Esophagus muscularis mucosa (tissue), 4 donors: ENCODE measurements at regions not wholly inside any gene's neighbourhood (a gene's known extent, or its start where the extent isn't known, plus 50 kb on each side); places are given as distances from the start of the nearest gene placed in this dataset.

Experiments used
- DNase-seq: peaks from one replicate; pipeline ENCODE4 v3.0.0-alpha.2; 2017; ENCODE audit errors: extremely low spot score
- H3K27ac ChIP-seq, 4 donors: fragments of 200-600 bp; sonication (generic); replicated peaks in 1 of 4; 1 replicate in 3 of 4; 2 replicates in 1 of 4; pipeline ENCODE4 v1.5.1; 2016 to 2019; ENCODE audit warnings: mild to moderate bottlenecking in 1 of 4
- H3K27me3 ChIP-seq, 4 donors: fragments of 200-600 bp; sonication (generic); one replicate each; pipeline versions ENCODE4 v1.5.1 to v1.6.0; 2016 to 2019
- H3K36me3 ChIP-seq, 4 donors: fragments of 200-600 bp; sonication (generic); one replicate each; pipeline ENCODE4 v1.5.1; 2016 to 2019
- H3K4me1 ChIP-seq, 4 donors: fragments of 200-600 bp; sonication (generic); one replicate each; pipeline ENCODE4 v1.5.1; 2016 to 2019
- H3K4me3 ChIP-seq, 4 donors: fragments of 200-600 bp; sonication (generic); 1 replicate in 2 of 4; 2 replicates in 2 of 4; pipeline ENCODE4 v1.5.1; 2016 to 2019; ENCODE audit warnings: mild to moderate bottlenecking in 4 of 4, moderate library complexity in 1 of 4
- H3K9me3 ChIP-seq, 4 donors: fragments of 200-600 bp; sonication (generic); 1 replicate in 3 of 4; 2 replicates in 1 of 4; pipeline ENCODE4 v1.5.1; 2016 to 2019
- EP300 ChIP-seq: sonication (generic); formaldehyde crosslinking; IDR thresholded peaks from one replicate; pipeline ENCODE4 v1.6.1; 2017; ENCODE audit warnings: antibody characterized with exemption
- POLR2A ChIP-seq: fragments of 450-650 bp; IDR thresholded peaks from one replicate; pipeline ENCODE4 v1.6.1; 2017; ENCODE audit warnings: antibody characterized with exemption, moderate library complexity, mild to moderate bottlenecking, low read depth
- POLR2AphosphoS5 ChIP-seq, 2 donors: sonication (generic); formaldehyde crosslinking; IDR thresholded peaks; one replicate each; pipeline ENCODE4 v1.6.1; 2017; ENCODE audit warnings: antibody characterized with exemption in 2 of 2
- WGBS: methylation state at CpG from one replicate; pipeline ENCODE4 v1.1.5; 2018; 5-methylcytosine and 5-hydroxymethylcytosine counted together
- intact Hi-C: fragments of 100-400 bp; cut with DNase I; formaldehyde crosslinking; loops from one replicate; pipeline ENCODE4 v1.15.1; 2023
- TF ChIP-seq, protein P1 (sequence below), 3 experiments: fragments of 200-600 bp in 2 of 3; fragments of 450-650 bp in 1 of 3; sonication (generic) in 2 of 3; IDR thresholded peaks; one replicate each; pipeline ENCODE4 v1.5.1; 2017 to 2019; ENCODE audit warnings: antibody characterized with exemption in 3 of 3, mild to moderate bottlenecking in 2 of 3, moderate library complexity in 1 of 3

DNA sequence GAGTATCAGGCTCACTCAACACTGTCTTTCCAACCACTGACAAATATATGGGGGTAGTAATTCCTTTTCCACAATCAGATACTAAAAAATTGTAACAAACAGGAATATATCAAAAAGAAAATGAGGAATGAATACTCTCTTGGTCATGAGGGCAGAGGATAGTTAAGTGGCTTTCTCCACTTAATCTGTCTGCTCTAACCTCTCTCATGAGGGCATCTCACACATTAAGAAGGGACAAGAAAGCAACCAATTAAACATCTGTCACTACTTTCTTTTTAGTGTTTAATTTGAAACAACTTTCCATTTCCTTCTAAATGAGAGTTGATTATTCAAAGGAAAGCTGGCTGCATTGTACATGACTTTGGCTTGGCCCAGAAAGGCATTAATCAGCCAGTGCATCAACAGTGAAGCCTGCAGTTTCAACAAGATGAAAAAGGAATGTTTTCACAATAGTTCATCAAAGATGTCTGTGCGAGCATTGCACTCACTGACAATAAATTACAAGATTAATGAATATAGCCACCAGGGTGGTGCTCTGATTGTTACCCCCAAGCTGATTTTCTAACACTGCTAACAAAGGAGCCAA is 142.0 kb downstream of the SEC23A start:
- no peak for DNase-seq
- WGBS: 23% methylated on average over 1 of the region's 1 CpG
- Histone ChIP-seq H3K4me3 (no peak overlapping the region), H3K4me1 (peaks cover 0 to 14% (median 0%) of the 10 kb centered on the region in 4 donors), H3K27me3 (no peaks in the 10 kb centered on the region), H3K9me3 (no peaks in the 10 kb centered on the region), H3K36me3 (no peaks in the 10 kb centered on the region), H3K27ac (no peak overlapping the region)
- intact Hi-C loops: no loop called here
- TF ChIP-seq POLR2A (no peak), POLR2AphosphoS5 (IDR thresholded peaks at IDR 0.05) (no peak), EP300 (no peak)
- TF ChIP-seq, protein P1, sequence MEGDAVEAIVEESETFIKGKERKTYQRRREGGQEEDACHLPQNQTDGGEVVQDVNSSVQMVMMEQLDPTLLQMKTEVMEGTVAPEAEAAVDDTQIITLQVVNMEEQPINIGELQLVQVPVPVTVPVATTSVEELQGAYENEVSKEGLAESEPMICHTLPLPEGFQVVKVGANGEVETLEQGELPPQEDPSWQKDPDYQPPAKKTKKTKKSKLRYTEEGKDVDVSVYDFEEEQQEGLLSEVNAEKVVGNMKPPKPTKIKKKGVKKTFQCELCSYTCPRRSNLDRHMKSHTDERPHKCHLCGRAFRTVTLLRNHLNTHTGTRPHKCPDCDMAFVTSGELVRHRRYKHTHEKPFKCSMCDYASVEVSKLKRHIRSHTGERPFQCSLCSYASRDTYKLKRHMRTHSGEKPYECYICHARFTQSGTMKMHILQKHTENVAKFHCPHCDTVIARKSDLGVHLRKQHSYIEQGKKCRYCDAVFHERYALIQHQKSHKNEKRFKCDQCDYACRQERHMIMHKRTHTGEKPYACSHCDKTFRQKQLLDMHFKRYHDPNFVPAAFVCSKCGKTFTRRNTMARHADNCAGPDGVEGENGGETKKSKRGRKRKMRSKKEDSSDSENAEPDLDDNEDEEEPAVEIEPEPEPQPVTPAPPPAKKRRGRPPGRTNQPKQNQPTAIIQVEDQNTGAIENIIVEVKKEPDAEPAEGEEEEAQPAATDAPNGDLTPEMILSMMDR (IDR thresholded peaks at IDR 0.05): no peak

DNA sequence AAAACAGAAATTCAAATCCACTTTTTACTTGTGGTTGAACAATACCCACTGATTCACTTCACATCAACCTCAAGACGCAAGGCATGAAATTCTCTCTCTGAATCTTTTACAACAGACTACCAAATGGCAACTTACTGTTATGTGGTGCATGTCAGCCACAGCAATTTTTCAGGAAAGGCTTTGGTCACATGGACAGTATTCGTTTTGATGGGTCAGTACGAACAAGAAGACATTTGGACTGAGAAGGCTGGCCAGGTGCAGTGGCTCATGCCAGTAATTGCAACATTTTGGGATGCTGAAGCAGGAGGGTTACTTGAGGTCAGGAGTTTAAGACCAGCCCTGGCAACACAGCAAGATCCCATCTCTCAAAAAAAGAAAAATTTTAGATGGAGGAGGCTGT is 144.0 kb downstream of the SEC23A start:
- no peak for DNase-seq
- Histone ChIP-seq H3K4me3 (no peak overlapping the region), H3K4me1 (peaks cover 0 to 14% (median 0%) of the 10 kb centered on the region in 4 donors), H3K27ac (no peak overlapping the region), H3K9me3 (no peaks in the 10 kb centered on the region), H3K27me3 (no peaks in the 10 kb centered on the region), H3K36me3 (no peaks in the 10 kb centered on the region)
- intact Hi-C loops: no loop called here
- 76% methylated on average over 3 of the region's 3 CpGs for WGBS
- TF ChIP-seq, protein P1 (IDR thresholded peaks at IDR 0.05): no peak
- TF ChIP-seq EP300: no peak

DNA sequence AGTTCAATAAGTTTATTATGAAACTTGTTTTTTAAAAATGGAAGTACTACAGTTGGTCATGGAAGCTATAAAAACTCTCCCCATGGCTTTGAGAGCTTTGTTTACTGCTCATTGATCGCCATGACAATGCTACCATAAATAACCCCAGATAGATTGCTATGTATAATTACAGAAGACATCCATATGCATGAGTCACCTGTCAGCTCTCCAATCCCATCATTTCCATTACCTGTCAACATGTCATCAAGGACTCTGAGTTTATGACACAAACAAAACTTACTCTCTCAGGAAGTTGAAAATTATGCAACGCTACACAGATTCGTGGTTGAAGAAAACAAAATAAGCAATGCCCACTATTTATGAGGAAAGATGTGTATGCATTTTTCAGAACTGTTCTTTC is 144.4 kb downstream of the SEC23A start:
- no peak for TF ChIP-seq POLR2AphosphoS5 (IDR thresholded peaks at IDR 0.05)
- TF ChIP-seq POLR2A: no peak
- WGBS: 69% methylated on average over 3 of the region's 3 CpGs
- H3K36me3 ChIP-seq: no peaks in the 10 kb centered on the region
- peaks cover 0 to 14% (median 0%) of the 10 kb centered on the region in 4 donors for H3K4me1 ChIP-seq
- no peaks in the 10 kb centered on the region for H3K9me3 ChIP-seq
- DNase-seq: no peak
- H3K27ac ChIP-seq: no peak overlapping the region
- intact Hi-C loops: no loop called here
- no peak overlapping the region for H3K4me3 ChIP-seq
- no peaks in the 10 kb centered on the region for H3K27me3 ChIP-seq

DNA sequence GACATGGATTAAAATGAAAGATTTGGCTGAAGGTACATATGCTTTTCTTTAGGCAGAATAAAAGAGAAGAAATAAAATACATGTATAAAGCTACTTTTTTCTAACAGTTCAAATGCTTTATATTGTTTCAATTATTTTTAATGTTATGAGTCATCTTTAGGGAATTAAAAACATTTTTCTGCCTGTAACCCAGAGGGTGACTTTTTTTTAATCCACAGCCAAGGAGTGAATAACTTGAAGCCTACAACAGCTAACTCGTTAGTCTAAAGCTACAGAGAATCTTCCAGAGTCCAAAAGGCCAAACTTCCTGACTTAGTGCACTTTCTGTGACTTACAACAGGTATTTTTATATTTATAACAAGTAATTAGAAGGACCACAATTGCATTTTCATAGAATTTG is 151.6 kb downstream of the SEC23A start:
- H3K9me3 ChIP-seq: no peaks in the 10 kb centered on the region
- no peak for DNase-seq
- TF ChIP-seq POLR2A (no peak), EP300 (no peak), POLR2AphosphoS5 (IDR thresholded peaks at IDR 0.05) (no peak)
- TF ChIP-seq, protein P1 (IDR thresholded peaks at IDR 0.05): no peak
- WGBS: 17% methylated on average over 1 of the region's 1 CpG
- intact Hi-C loops: no loop called here
- no peak overlapping the region for H3K4me3 ChIP-seq
- H3K27ac ChIP-seq: peak overlapping the region in 1 of 4 donors; percentile 8
- H3K36me3 ChIP-seq: no peaks in the 10 kb centered on the region
- H3K27me3 ChIP-seq: no peaks in the 10 kb centered on the region
- H3K4me1 ChIP-seq: peaks cover 0 to 11% (median 10%) of the 10 kb centered on the region in 4 donors

DNA sequence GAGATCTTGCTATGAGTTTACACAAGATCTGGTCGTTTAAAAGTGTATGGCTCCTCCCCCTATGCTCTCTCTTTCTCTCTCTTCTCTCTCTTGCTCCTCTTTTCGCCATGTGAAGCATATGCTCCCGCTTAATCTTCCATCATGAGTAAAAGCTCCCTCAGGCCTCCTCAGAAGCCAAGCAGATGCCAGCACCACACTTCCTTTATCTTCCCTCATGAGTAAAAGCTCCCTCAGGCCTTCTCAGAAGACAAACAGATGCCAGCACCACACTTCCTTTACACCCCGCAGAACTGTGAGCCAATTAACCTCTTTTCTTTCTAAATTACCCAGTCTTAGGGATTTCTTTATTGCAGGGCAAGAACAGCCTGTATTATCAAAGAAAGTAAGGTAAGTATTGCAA is 152.4 kb downstream of the SEC23A start:
- no peak for DNase-seq
- no peaks in the 10 kb centered on the region for H3K27me3 ChIP-seq
- no peak overlapping the region for H3K4me3 ChIP-seq
- 79% methylated on average over 4 of the region's 4 CpGs for WGBS
- TF ChIP-seq POLR2A: no peak
- no peak for TF ChIP-seq POLR2AphosphoS5 (IDR thresholded peaks at IDR 0.05)
- no peak for TF ChIP-seq EP300
- TF ChIP-seq, protein P1 (IDR thresholded peaks at IDR 0.05): no peak
- peaks cover 0 to 11% (median 10%) of the 10 kb centered on the region in 4 donors for H3K4me1 ChIP-seq
- H3K27ac ChIP-seq: no peak overlapping the region
- no peaks in the 10 kb centered on the region for H3K36me3 ChIP-seq
- H3K9me3 ChIP-seq: no peaks in the 10 kb centered on the region
- intact Hi-C loops: no loop called here
